ENCODE measurements at regions not wholly inside any gene's neighbourhood (a gene's known extent, or its start where the extent isn't known, plus 50 kb on each side); places are given as distances from the start of the nearest gene placed in this dataset.

DNA sequence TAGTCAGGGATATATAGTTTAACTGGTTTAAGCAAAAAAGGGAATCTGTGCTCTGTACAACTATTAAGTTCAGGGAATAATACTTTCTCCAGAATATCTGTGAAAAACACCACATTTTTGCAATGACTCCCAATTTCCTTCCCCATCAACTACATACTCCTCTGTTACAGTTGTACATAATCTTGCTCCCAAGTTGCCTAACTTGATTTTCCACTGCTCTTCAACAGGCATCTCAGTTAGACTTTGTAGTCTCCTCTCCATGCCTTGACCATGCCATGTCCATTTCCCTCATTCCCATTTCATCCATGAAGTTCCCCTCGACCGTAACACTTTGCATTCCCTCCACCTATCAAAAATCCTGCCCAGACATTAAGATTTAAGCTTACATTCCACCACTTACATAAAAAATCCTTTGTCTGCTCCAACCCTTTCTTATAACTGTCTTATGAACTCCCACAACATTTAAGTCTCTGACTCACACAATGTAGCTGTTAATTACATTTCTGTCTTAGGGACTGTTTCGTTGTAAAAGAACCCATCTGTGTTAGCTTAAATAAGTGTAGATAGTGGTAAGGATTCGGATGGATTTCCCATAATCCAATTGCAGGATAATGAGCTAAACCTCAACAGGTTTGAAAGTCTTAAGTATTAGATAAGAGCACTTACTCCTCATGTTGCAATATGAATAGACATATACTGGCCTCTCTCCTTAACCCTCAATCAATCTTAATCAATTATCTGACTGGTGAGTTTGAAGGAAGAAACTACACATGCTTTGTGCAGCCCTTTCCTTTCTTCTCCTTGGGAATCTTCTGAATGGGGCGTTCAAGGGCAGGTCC lies 156.5 kb downstream of the PAWR start:
- Mint-ChIP-seq H3K27me3 (ENCODE audit: low read depth) (no peaks in the 10 kb centered on the region), H3K9me3 (peaks cover 6% of the 10 kb centered on the region), H3K4me3 (no peak overlapping the region), H3K4me1 (peaks cover 17% of the 10 kb centered on the region), H3K36me3 (no peaks in the 10 kb centered on the region), H3K27ac (peak overlapping the region; percentile 0)
- TF ChIP-seq, protein P1, sequence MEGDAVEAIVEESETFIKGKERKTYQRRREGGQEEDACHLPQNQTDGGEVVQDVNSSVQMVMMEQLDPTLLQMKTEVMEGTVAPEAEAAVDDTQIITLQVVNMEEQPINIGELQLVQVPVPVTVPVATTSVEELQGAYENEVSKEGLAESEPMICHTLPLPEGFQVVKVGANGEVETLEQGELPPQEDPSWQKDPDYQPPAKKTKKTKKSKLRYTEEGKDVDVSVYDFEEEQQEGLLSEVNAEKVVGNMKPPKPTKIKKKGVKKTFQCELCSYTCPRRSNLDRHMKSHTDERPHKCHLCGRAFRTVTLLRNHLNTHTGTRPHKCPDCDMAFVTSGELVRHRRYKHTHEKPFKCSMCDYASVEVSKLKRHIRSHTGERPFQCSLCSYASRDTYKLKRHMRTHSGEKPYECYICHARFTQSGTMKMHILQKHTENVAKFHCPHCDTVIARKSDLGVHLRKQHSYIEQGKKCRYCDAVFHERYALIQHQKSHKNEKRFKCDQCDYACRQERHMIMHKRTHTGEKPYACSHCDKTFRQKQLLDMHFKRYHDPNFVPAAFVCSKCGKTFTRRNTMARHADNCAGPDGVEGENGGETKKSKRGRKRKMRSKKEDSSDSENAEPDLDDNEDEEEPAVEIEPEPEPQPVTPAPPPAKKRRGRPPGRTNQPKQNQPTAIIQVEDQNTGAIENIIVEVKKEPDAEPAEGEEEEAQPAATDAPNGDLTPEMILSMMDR (IDR thresholded peaks at IDR 0.05; ENCODE audit: unreplicated experiment): no peak
- DNase-seq (ENCODE audit: low spot score in 2 of 2, unreplicated experiment in 2 of 2): no peak

DNA sequence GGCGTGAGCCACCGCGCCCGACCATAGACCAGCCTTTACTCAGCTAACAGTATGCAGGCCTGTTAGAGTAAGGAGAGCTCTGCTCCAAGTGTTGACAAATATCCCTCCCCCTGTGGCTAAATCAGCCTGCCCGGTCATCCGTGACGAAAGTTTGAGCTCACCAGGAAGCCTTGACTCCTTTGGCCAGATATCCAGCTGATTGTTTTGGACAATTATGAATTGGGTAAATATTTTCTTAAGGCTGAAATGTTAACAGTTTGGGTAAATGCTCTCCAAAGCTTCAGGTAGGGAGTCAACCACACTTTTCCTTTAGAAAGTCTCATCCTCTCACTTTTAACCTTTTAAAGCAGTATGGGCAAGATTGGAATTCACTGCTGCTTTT lies 157.9 kb downstream of the PAWR start:
- Mint-ChIP-seq H3K4me3 (no peak overlapping the region), H3K27me3 (ENCODE audit: low read depth) (no peaks in the 10 kb centered on the region), H3K36me3 (no peaks in the 10 kb centered on the region), H3K4me1 (peaks cover 17% of the 10 kb centered on the region), H3K9me3 (peaks cover 6% of the 10 kb centered on the region), H3K27ac (no peak overlapping the region)
- no peak for DNase-seq (ENCODE audit: low spot score in 2 of 2, unreplicated experiment in 2 of 2)
- TF ChIP-seq, protein P1 (IDR thresholded peaks at IDR 0.05; ENCODE audit: unreplicated experiment): no peak

DNA sequence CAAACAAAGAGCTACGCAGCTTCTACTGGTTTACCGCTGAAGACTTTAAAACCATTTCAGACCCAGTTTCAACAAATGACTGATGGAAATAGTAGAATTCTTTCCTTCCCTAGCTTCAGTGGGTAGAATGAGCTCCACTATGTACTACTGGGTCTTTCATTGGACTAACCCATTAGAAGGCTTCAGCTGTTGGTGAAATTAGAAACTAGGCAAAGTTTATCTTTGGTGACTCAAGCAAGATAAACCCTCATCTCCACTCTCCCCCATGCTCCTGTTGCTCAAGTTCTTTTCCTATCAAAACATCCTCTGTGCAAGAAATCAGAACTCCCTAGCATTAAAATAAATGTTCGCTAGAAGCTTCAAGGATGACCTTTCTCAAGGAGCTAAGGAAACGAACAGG lies 159.2 kb downstream of the PAWR start:
- Mint-ChIP-seq H3K27ac (no peak overlapping the region), H3K27me3 (ENCODE audit: low read depth) (no peaks in the 10 kb centered on the region), H3K36me3 (no peaks in the 10 kb centered on the region), H3K4me1 (peaks cover 17% of the 10 kb centered on the region), H3K4me3 (no peak overlapping the region), H3K9me3 (peaks cover 2% of the 10 kb centered on the region)
- TF ChIP-seq, protein P1 (IDR thresholded peaks at IDR 0.05; ENCODE audit: unreplicated experiment): no peak
- no peak for DNase-seq (ENCODE audit: low spot score in 2 of 2, unreplicated experiment in 2 of 2)

DNA sequence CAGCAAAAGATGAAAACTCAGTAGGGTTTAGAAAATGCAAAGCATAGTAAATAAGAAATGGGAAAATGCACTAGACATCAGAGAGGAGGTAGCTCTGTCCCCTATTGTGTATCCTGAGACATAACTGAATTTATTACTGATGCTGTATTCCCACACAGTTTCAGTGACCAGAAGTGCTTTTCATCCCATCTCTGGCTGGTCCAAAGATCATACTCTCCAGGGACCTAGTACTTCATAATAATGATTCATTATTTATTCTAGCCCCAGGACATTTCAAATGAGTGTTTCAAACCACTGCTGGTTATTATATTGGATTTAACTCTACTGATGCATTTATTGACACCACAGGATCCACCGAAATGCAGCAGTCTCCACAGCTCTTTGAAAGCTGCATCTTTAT lies 163.3 kb downstream of the PAWR start:
- no peaks in the 10 kb centered on the region for H3K27me3 Mint-ChIP-seq (ENCODE audit: low read depth)
- TF ChIP-seq, protein P1 (IDR thresholded peaks at IDR 0.05; ENCODE audit: unreplicated experiment): no peak

DNA sequence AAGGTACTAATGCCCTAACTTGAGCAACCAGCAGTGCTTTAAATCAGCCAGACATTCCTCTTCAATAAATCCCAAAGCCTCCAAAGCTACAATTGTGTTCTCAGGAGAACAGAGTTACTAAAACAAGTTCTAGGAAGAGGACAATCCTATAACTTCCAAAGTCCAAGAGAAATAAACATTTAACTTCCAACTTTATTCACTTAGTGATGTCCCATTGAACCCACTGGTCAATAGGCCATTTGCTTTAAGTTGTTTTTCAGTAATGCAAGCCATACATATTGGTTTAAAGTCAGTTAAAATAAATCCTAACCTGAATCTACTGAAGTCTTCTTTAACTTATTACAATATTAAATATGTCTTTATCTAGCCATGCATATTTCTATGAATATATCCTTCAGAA lies 165.4 kb downstream of the PAWR start:
- DNase-seq (ENCODE audit: low spot score in 2 of 2, unreplicated experiment in 2 of 2): no peak
- TF ChIP-seq, protein P1 (IDR thresholded peaks at IDR 0.05; ENCODE audit: unreplicated experiment): no peak
- Mint-ChIP-seq H3K27ac (no peak overlapping the region), H3K4me3 (no peak overlapping the region), H3K36me3 (no peaks in the 10 kb centered on the region), H3K9me3 (peaks cover 2% of the 10 kb centered on the region), H3K27me3 (ENCODE audit: low read depth) (no peaks in the 10 kb centered on the region), H3K4me1 (peaks cover 5% of the 10 kb centered on the region)

More for the DNA sequence above, 163.3 kb downstream of the PAWR start:
- no peak for DNase-seq (ENCODE audit: low spot score in 2 of 2, unreplicated experiment in 2 of 2)
- Mint-ChIP-seq H3K9me3 (peaks cover 2% of the 10 kb centered on the region), H3K4me3 (no peak overlapping the region), H3K4me1 (peaks cover 9% of the 10 kb centered on the region), H3K36me3 (no peaks in the 10 kb centered on the region), H3K27ac (no peak overlapping the region)

Measured in mesothelial cell of epicardium (in vitro differentiated cells).